ENCODE measurements at regions not wholly inside any gene's neighbourhood (a gene's known extent, or its start where the extent isn't known, plus 50 kb on each side); places are given as distances from the start of the nearest gene placed in this dataset.

DNA sequence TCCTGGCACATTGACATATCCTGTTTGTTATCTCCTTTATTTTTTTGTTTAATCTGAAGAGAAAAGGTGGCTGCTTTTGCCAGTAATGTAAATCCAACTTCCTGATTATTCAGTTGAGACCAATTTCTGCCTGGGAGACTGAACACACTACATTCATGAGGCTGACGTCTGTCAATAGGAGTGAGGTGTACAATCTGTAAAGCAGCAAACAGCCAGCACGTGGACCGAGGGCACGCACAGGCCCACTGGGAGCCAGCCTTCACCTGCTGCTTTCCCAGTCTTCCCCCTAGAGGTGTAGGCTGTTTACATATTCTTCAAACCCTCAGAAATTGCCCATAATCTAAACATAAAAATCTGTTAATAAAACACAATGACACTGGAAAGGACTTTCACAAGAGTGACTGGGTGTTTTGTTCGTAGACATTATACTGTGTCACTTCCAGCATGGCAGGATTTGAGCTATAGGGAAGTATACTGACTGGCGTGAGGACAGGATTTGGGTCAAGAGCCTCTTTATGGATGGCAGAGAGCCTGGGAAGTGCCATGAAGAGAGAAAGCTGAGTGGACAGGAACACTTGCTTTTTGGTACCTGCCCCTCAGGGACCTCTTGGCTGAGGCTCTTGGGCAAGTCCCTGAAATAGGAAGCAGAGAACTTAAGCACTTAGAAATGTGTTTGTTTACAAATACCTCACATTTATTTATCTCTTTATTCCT is 552.9 kb upstream of the CAMK1G start:
- TF ChIP-seq CTCF (IDR thresholded peaks at IDR 0.05; ENCODE audit: borderline replicate concordance, extremely low read depth, low read length, poor library complexity, severe bottlenecking), result no peak
- TF ChIP-seq EZH2 (IDR thresholded peaks at IDR 0.05; ENCODE audit: borderline replicate concordance, low read depth, low read length, severe bottlenecking), result no peak

Measured in DND-41 (cell line).